22Rv1 (cell line): ENCODE measurements at regions not wholly inside any gene's neighbourhood (a gene's known extent, or its start where the extent isn't known, plus 50 kb on each side); places are given as distances from the start of the nearest gene placed in this dataset.

Experiments
- H3K27ac ChIP-seq: fragments of 450-650 bp; 2 replicates; pipeline ENCODE4 v1.5.1; 2017
- ZFX ChIP-seq: fragments of 450-650 bp; IDR thresholded peaks from 2 replicates; pipeline ENCODE4 v1.6.1; 2017; ENCODE audit warnings: antibody characterized with exemption, borderline replicate concordance
- TF ChIP-seq, protein P1 (sequence below): fragments of 450-650 bp; IDR thresholded peaks from 2 replicates; pipeline ENCODE4 v1.5.1; 2017; ENCODE audit warnings: mild to moderate bottlenecking

DNA sequence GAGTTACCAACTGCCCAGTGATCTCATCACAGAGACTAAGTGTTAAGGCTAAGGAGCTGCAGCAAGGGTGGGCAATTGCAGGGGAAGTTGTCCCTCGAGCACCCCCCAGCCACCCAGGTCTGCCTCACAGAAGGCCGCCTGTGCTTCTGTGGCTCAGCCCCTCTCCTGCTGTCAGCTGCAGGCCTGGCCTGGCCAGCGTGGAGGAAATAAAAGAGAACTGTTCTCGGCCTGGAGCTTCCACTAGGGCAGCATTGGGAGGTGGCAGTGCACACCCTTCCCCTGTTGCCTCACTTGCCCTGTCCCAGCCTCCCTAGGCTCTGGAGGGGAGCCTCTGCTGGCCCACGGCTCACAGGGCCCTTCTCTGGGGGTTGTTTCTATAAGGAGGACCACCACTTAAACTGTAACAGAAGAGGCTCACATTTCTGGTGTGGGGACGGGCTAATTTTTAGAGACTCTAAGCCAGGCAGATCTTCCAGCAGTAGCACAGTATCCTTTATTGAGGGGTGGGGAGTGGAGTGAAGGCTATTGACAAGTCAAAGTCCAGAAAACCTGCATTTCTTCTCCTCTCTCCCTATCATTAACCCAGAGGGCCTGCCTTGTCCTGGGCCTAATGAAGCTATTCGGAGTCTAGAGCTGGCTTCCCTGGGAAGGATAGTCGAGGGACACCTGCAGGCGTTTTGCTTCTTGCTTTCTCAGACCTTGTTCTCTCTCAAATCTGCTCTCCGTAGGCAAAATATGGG lies 75.6 kb upstream of the ADPGK start:
- H3K27ac ChIP-seq: no peak overlapping the region
- no peak for TF ChIP-seq ZFX
- TF ChIP-seq, protein P1, sequence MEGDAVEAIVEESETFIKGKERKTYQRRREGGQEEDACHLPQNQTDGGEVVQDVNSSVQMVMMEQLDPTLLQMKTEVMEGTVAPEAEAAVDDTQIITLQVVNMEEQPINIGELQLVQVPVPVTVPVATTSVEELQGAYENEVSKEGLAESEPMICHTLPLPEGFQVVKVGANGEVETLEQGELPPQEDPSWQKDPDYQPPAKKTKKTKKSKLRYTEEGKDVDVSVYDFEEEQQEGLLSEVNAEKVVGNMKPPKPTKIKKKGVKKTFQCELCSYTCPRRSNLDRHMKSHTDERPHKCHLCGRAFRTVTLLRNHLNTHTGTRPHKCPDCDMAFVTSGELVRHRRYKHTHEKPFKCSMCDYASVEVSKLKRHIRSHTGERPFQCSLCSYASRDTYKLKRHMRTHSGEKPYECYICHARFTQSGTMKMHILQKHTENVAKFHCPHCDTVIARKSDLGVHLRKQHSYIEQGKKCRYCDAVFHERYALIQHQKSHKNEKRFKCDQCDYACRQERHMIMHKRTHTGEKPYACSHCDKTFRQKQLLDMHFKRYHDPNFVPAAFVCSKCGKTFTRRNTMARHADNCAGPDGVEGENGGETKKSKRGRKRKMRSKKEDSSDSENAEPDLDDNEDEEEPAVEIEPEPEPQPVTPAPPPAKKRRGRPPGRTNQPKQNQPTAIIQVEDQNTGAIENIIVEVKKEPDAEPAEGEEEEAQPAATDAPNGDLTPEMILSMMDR: no peak

DNA sequence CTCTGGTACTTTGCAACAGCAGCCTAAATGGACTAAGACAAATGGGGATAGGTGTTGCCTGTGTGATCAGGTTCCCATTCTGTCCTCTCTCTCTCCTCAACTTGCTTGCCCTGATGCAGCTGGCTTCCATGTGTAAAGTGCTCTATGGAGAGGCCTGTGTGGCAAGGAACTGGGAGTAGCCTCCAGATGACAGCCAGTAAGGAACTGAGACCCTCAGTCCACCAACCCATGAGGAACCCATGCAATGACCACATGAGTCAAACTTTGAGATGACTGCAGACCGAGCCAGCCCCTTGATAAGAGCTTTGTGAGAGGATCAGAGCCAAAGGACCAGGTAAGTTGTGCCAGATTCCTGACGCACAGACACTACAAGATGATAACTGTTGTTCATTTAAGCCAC lies 74.6 kb upstream of the ADPGK start:
- H3K27ac ChIP-seq: no peak overlapping the region
- TF ChIP-seq ZFX: no peak
- TF ChIP-seq, protein P1: no peak

DNA sequence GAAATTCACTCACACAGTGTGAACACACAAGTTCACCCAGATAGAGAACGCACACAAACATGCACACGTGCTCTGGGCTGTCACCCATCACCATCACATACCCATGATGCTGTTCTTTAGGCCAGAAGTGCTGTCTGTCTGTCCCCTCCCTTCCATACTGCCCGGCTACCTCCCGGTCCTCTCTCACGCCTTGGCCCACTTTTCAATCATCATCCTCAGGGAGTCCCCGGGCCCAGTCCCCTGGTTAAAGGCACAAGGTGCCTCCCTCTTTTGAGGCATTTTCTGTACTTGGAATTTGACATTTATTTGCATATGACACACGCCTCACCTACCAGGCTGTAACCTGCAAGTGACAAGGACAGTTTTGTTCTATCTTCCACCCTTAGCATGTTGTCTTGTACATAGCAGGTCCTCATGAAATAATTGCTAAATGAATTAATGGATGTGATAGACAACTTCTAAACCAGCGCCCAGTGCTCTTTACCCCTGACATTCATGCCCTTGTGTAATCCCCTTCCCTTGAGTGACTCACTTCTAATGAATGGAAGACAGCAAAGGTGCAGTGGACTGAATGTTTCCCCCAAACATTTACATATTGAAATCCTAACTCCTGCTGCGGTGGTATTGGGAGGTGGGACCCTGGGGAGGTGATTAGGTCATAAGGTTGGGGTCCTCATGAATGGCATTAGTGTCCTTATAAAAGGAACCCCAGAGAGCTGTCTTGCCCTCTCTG lies 73.9 kb upstream of the ADPGK start:
- no peak overlapping the region for H3K27ac ChIP-seq
- TF ChIP-seq, protein P1: no peak
- TF ChIP-seq ZFX: no peak

DNA sequence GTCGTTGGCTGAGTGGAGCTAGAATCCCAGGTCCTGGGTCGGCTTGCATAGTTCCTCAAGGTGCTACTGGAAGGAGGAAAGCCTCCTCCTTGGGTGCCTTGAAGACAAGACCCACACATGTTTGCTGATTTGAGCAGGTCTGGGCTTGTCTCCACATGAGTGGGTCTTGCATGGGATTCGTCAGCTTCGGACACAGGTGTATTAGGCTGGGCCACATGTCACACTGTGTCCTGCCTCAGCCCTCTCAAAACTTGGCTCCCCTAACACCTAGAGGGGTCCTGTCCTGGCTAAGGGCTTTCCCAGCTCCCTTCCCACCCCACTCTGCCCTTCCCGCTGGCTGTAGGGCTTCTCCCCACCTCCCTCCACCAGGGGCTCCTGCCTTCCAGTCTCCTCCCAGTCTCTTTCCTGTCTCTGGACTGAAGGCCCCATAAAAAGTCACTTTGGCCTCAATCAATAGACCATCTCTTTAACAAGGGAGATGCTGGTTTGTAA lies 73.0 kb upstream of the ADPGK start:
- TF ChIP-seq, protein P1: no peak
- TF ChIP-seq ZFX: no peak
- no peak overlapping the region for H3K27ac ChIP-seq

DNA sequence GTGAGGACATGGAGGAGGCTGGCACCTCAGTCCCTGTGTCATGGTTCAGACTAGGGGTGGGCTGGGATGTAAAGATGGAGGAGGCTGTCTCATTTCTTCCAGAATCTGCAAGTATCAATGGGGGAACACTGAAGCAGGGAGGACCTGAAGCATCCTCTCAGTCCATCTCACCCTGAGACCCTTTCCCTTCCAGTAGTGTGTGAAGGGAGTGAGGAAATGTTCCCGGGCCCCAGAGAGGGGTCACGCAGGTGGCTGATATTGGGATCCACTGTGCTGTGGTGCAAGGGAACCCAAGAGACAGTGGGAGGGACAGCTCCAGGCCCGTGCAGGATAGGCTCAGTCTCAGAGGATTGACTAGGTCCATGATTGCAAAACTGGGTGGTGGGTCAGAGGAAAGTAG lies 72.2 kb upstream of the ADPGK start:
- no peak overlapping the region for H3K27ac ChIP-seq
- TF ChIP-seq ZFX: no peak
- TF ChIP-seq, protein P1: no peak

DNA sequence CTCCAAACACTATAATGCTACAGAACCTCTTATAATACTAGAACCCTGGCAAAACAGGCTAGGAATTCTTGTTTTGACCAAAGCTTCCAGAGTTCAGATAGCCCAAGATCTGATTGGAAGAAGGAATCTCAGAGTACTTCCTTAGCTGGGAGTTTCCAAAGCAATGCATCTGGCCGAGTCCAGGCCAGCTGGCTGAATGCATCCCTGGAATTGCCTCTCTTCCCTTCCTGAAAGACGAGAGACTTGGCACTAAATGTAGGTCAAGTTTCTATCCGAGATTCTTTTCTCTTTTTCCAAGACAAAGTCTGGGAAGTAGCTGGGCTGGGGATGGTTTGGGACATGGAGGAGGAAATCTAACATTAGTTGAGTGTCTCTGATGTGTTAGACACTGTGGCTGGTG lies 68.7 kb upstream of the ADPGK start:
- no peak overlapping the region for H3K27ac ChIP-seq
- TF ChIP-seq, protein P1: no peak
- no peak for TF ChIP-seq ZFX

DNA sequence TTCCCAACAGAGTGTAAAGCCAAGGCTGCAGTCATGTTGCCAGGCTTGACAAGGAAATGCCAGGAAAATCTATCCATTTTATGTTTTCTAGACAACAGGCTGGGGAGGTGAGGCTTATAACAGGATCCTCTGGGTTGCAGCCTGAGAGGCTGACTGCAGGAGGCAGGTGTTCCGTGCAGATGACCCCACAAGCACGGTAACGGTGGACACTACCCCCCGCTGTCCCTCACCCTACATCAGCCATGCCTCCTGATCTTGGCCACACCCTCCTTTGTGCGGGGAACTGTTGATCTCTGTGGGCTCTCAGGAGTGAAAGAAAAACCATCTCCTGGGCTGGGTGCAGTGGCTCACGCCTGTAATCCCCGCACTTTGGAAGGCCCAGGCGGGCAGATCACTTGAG lies 68.0 kb upstream of the ADPGK start:
- TF ChIP-seq ZFX: no peak
- TF ChIP-seq, protein P1: no peak
- no peak overlapping the region for H3K27ac ChIP-seq
